GM23338 (cell line): ENCODE measurements at regions not wholly inside any gene's neighbourhood (a gene's known extent, or its start where the extent isn't known, plus 50 kb on each side); places are given as distances from the start of the nearest gene placed in this dataset.

Experiments
- ATAC-seq: fragments of 200-7000 bp; cut with Tn5 transposase; 3 replicates; pipeline ENCODE4 v1.9.1; 2020
- DNase-seq: peaks from one replicate; pipeline ENCODE4 v3.0.0-alpha.2; 2015; ENCODE audit warnings: low spot score
- H2AFZ ChIP-seq: fragments of 200-600 bp; sonication (generic); 2 replicates; pipeline ENCODE4 v1.8.0; 2016; ENCODE audit warnings: antibody characterized with exemption, mild to moderate bottlenecking, moderate library complexity
- H3F3A ChIP-seq: fragments of 200-600 bp; sonication (generic); replicated peaks from 2 replicates; pipeline ENCODE4 v1.8.0; 2017; ENCODE audit warnings: antibody characterized with exemption, mixed run types, low read depth
- H3K27ac ChIP-seq: fragments of 200-600 bp; sonication (generic); 2 replicates; pipeline ENCODE4 v1.6.1; 2016; ENCODE audit warnings: low read depth
- H3K27me3 ChIP-seq: fragments of 200-600 bp; sonication (generic); 2 replicates; pipeline ENCODE4 v1.8.0; 2016; ENCODE audit warnings: mild to moderate bottlenecking, mixed run types, moderate library complexity; ENCODE audit not compliant: insufficient read depth
- H3K36me3 ChIP-seq: fragments of 200-600 bp; sonication (generic); 2 replicates; pipeline ENCODE4 v1.8.0; 2016; ENCODE audit warnings: mild to moderate bottlenecking; ENCODE audit not compliant: insufficient read depth
- H3K4me1 ChIP-seq: fragments of 200-600 bp; sonication (generic); 2 replicates; pipeline ENCODE4 v1.8.0; 2016; ENCODE audit warnings: mild to moderate bottlenecking, moderate library complexity; ENCODE audit not compliant: insufficient read depth
- H3K4me2 ChIP-seq: fragments of 200-600 bp; sonication (generic); 2 replicates; pipeline ENCODE4 v1.7.1; 2017; ENCODE audit warnings: mixed run types
- H3K4me3 ChIP-seq: fragments of 200-600 bp; sonication (generic); 2 replicates; pipeline ENCODE4 v1.6.1; 2016; ENCODE audit warnings: mixed run types
- H3K79me2 ChIP-seq: fragments of 200-600 bp; sonication (generic); replicated peaks from 2 replicates; pipeline ENCODE4 v1.8.0; 2017; ENCODE audit warnings: mild to moderate bottlenecking; ENCODE audit not compliant: insufficient read depth
- H3K9me2 ChIP-seq: fragments of 200-600 bp; sonication (generic); 2 replicates; pipeline ENCODE4 v1.8.0; 2017; ENCODE audit not compliant: insufficient read depth
- H4K20me1 ChIP-seq: fragments of 200-600 bp; sonication (generic); replicated peaks from 2 replicates; pipeline ENCODE4 v1.8.0; 2017; ENCODE audit warnings: mild to moderate bottlenecking; ENCODE audit not compliant: insufficient read depth
- H3K27ac Mint-ChIP-seq: 2 replicates; pipeline ENCODE4 v1.8.0; 2020; ENCODE audit warnings: inconsistent platforms, mild to moderate bottlenecking, moderate library complexity, mixed read lengths
- H3K27me3 Mint-ChIP-seq: 3 replicates; pipeline ENCODE4 v1.8.0; 2022; ENCODE audit warnings: low read depth, mild to moderate bottlenecking, moderate library complexity, mixed read lengths, inconsistent platforms; ENCODE audit not compliant: insufficient read depth, poor library complexity
- H3K36me3 Mint-ChIP-seq: 3 replicates; pipeline ENCODE4 v1.8.0; 2021; ENCODE audit warnings: low read depth, mild to moderate bottlenecking, inconsistent platforms, moderate library complexity, mixed read lengths
- H3K4me1 Mint-ChIP-seq: 3 replicates; pipeline ENCODE4 v1.8.0; 2020; ENCODE audit warnings: mild to moderate bottlenecking, inconsistent platforms, mixed read lengths
- H3K4me3 Mint-ChIP-seq: 3 replicates; pipeline ENCODE4 v1.8.0; 2021; ENCODE audit warnings: moderate library complexity, mild to moderate bottlenecking, inconsistent platforms, mixed read lengths
- H3K9me3 Mint-ChIP-seq: 3 replicates; pipeline ENCODE4 v1.8.0; 2020; ENCODE audit warnings: moderate library complexity, mild to moderate bottlenecking, inconsistent platforms, mixed read lengths
- CREB1 ChIP-seq: fragments of 250-450 bp; sonication (Bioruptor Pico); IDR thresholded peaks from 2 replicates; pipeline ENCODE4 v1.5.0; 2020; ENCODE audit warnings: low read depth, mild to moderate bottlenecking, moderate library complexity
- CTCF ChIP-seq, 2 experiments: fragments of 200-600 bp in 1 of 2; sonication (generic) in 1 of 2; conservative IDR thresholded peaks; 2 replicates each; pipeline versions ENCODE4 v1.5.1 to v1.6.1; 2016 to 2017; ENCODE audit warnings: antibody characterized with exemption in 2 of 2, low read depth in 2 of 2, mild to moderate bottlenecking in 2 of 2, moderate library complexity in 1 of 2
- EZH2 ChIP-seq: fragments of 200-600 bp; sonication (generic); IDR thresholded peaks from one replicate; pipeline ENCODE4 v1.8.0; 2017; ENCODE audit warnings: antibody characterized with exemption, mild to moderate bottlenecking, low read depth; ENCODE audit not compliant: unreplicated experiment
- EZH2phosphoT487 ChIP-seq: fragments of 200-600 bp; sonication (generic); IDR thresholded peaks from one replicate; pipeline ENCODE4 v1.8.1; 2018; ENCODE audit warnings: antibody characterized with exemption; ENCODE audit not compliant: unreplicated experiment
- JUNB ChIP-seq: IDR thresholded peaks from one replicate; pipeline ENCODE4 v1.6.1; 2016; ENCODE audit warnings: antibody characterized with exemption; ENCODE audit not compliant: unreplicated experiment
- NANOG ChIP-seq: IDR thresholded peaks from 2 replicates; pipeline ENCODE4 v1.6.1; 2016; ENCODE audit warnings: antibody characterized with exemption, borderline replicate concordance
- POLR2AphosphoS5 ChIP-seq: IDR thresholded peaks from 2 replicates; pipeline ENCODE4 v1.6.1; 2016; ENCODE audit warnings: antibody characterized with exemption, low read depth
- REST ChIP-seq: IDR thresholded peaks from one replicate; pipeline ENCODE4 v1.6.1; 2018; ENCODE audit warnings: antibody characterized with exemption; ENCODE audit not compliant: unreplicated experiment
- STAT1 ChIP-seq: IDR thresholded peaks from one replicate; pipeline ENCODE4 v1.6.1; 2016; ENCODE audit warnings: antibody characterized with exemption; ENCODE audit not compliant: unreplicated experiment
- ZNF114 ChIP-seq: fragments of 250-450 bp; sonication (Bioruptor Pico); IDR thresholded peaks from 2 replicates; pipeline ENCODE4 v1.5.0; 2020; ENCODE audit warnings: mild to moderate bottlenecking, moderate library complexity
- ZNF331 ChIP-seq: fragments of 250-450 bp; sonication (Bioruptor Pico); IDR thresholded peaks from 2 replicates; pipeline ENCODE4 v1.5.0; 2020; ENCODE audit warnings: low read depth, mild to moderate bottlenecking, moderate library complexity
- ZNF462 ChIP-seq: fragments of 250-450 bp; sonication (Bioruptor Pico); IDR thresholded peaks from 2 replicates; pipeline ENCODE4 v1.5.0; 2020; ENCODE audit warnings: mild to moderate bottlenecking, moderate library complexity
- TF ChIP-seq, protein P1 (sequence below): IDR thresholded peaks from 2 replicates; pipeline ENCODE4 v1.6.1; 2016; ENCODE audit warnings: antibody characterized with exemption

DNA sequence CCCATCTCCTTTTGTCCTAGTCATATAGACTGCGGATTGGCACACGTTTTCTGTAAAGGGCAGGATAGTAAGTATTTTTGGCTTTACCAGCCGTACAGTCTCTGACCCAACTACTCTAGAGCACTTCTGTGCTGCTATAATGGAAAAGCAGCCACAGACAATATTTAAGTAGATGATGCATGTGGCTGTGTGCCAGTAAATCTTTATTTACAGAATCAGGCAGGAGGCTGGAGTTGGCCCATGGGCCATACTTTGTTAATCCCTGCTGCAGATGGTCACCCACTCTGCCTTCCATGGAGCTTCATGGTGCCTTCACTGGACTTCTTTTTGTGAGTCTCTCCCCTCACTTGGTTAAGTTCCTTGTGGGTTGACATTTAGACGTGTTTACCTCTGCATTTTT lies 584.5 kb upstream of the TBX3 start:
- Histone ChIP-seq H2AFZ (no peak overlapping the region), H3K9me2 (0 out of 2 replicates have a peak, but pooled peaks cover 6% of the 10 kb centered on the region), H3K4me1 (no peaks in the 10 kb centered on the region), H3K79me2 (no peaks in the 10 kb centered on the region), H3K4me2 (no peak overlapping the region), H3K4me3 (no peak overlapping the region), H3K27ac (no peak overlapping the region), H3K27me3 (no peaks in the 10 kb centered on the region), H3K36me3 (no peaks in the 10 kb centered on the region), H3F3A (no peaks in the 10 kb centered on the region), H4K20me1 (no peaks in the 10 kb centered on the region)
- H3K27ac Mint-ChIP-seq = no peak overlapping the region
- no peaks in the 10 kb centered on the region for H3K4me1 Mint-ChIP-seq
- no peak for TF ChIP-seq ZNF462 (CRISPR knock-in tag)
- TF ChIP-seq REST = no peak
- TF ChIP-seq ZNF114 (CRISPR knock-in tag) = no peak
- TF ChIP-seq STAT1 = no peak
- TF ChIP-seq CTCF (conservative IDR thresholded peaks at IDR 0.05; ENCODE audit: low read depth in 2 of 2) = no peak
- TF ChIP-seq EZH2 = no peak
- TF ChIP-seq NANOG = no peak
- TF ChIP-seq CREB1 (CRISPR knock-in tag) = no peak
- TF ChIP-seq ZNF331 (CRISPR knock-in tag) = no peak
- no peak for TF ChIP-seq POLR2AphosphoS5
- TF ChIP-seq EZH2phosphoT487 = no peak
- TF ChIP-seq, protein P1, sequence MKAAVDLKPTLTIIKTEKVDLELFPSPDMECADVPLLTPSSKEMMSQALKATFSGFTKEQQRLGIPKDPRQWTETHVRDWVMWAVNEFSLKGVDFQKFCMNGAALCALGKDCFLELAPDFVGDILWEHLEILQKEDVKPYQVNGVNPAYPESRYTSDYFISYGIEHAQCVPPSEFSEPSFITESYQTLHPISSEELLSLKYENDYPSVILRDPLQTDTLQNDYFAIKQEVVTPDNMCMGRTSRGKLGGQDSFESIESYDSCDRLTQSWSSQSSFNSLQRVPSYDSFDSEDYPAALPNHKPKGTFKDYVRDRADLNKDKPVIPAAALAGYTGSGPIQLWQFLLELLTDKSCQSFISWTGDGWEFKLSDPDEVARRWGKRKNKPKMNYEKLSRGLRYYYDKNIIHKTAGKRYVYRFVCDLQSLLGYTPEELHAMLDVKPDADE = no peak
- no peak for TF ChIP-seq JUNB
- no peaks in the 10 kb centered on the region for H3K36me3 Mint-ChIP-seq
- DNase-seq = no peak
- H3K27me3 Mint-ChIP-seq = peaks cover 3% of the 10 kb centered on the region
- no peak overlapping the region for H3K4me3 Mint-ChIP-seq
- no peaks in the 10 kb centered on the region for H3K9me3 Mint-ChIP-seq
- ATAC-seq = no peak
